ENCODE measurements at regions not wholly inside any gene's neighbourhood (a gene's known extent, or its start where the extent isn't known, plus 50 kb on each side); places are given as distances from the start of the nearest gene placed in this dataset.

GRCh38 chr10:64191286-64191685 is 670.1 kb downstream of the REEP3 start:
- no peak overlapping the region for H3K27ac ChIP-seq (ENCODE audit: extremely low read length, insufficient read depth, low read length)
- ChIA-PET CTCF (ENCODE audit: low intra/inter-chr PET ratio, low total read pairs) (no interaction called here), POLR2A (no interaction called here)
- no peaks in the 10 kb centered on the region for H3K79me2 ChIP-seq (ENCODE audit: insufficient read depth, low read length)
- H3K36me3 ChIP-seq (replicated peaks in 1 of 2; ENCODE audit: control insufficient read depth in 1 of 2, insufficient read depth in 2 of 2, low read length in 2 of 2): no peaks in the 10 kb centered on the region
- no TSS peak for BruUV-seq (replicated peaks)
- H3K9ac ChIP-seq (ENCODE audit: insufficient read depth, low read depth, low read length): no peak overlapping the region
- H3K27me3 ChIP-seq (ENCODE audit: control insufficient read depth in 1 of 2, insufficient read depth in 2 of 2, low read length in 2 of 2): no peaks in the 10 kb centered on the region
- no peak overlapping the region for H2AFZ ChIP-seq (ENCODE audit: low read length)
- ATAC-seq: no peak
- no peaks in the 10 kb centered on the region for H4K20me1 ChIP-seq (ENCODE audit: insufficient read depth, low read length)
- FAIRE-seq: no peak
- H3K4me3 ChIP-seq (replicated peaks in 1 of 3; ENCODE audit: insufficient read depth in 1 of 3, low read depth in 2 of 3, low read length in 3 of 3): no peak overlapping the region
- H3K4me2 ChIP-seq (ENCODE audit: low read depth, low read length): no peak overlapping the region
- in situ Hi-C loops (cut with HindIII; ENCODE audit: extremely low pct_ligation_motif_present, low pct_unique_long_range_greater_than_20kb) (no loop called here), intact Hi-C loops (cut with micrococcal nuclease; ENCODE audit: unreplicated experiment) (no loop called here)
- H3K4me1 ChIP-seq (ENCODE audit: insufficient read depth, low read length): no peaks in the 10 kb centered on the region
- 26% methylated on average over 3 of the region's 3 CpGs for WGBS (ENCODE audit: low lambda C conversion rate)
- no peak for DNase-seq (ENCODE audit: low spot score)
- TF ChIP-seq HHEX (CRISPR knock-in tag; IDR thresholded peaks at IDR 0.05): no peak
- TF ChIP-seq PATZ1 (CRISPR knock-in tag; IDR thresholded peaks at IDR 0.05): no peak
- no peak for TF ChIP-seq KLF9 (CRISPR knock-in tag; IDR thresholded peaks at IDR 0.05; ENCODE audit: low read depth)
- TF ChIP-seq KMT2A (CRISPR knock-in tag; IDR thresholded peaks at IDR 0.05): no peak
- TF ChIP-seq NBN (conservative IDR thresholded peaks at IDR 0.05): no peak
- no peak for TF ChIP-seq PRDM4 (CRISPR knock-in tag; IDR thresholded peaks at IDR 0.05; ENCODE audit: borderline replicate concordance)
- no peak for TF ChIP-seq ZNF580 (CRISPR knock-in tag; IDR thresholded peaks at IDR 0.05; ENCODE audit: borderline replicate concordance, low read depth)
- TF ChIP-seq SCMH1 (CRISPR knock-in tag; IDR thresholded peaks at IDR 0.05; ENCODE audit: borderline replicate concordance): no peak
- TF ChIP-seq ZNF7 (CRISPR knock-in tag; IDR thresholded peaks at IDR 0.05): no peak
- no peak for TF ChIP-seq ZNF513 (CRISPR knock-in tag; conservative IDR thresholded peaks at IDR 0.05)
- TF ChIP-seq PHF21A (CRISPR knock-in tag; IDR thresholded peaks at IDR 0.05): no peak
- no peak for TF ChIP-seq FOXA1 (IDR thresholded peaks at IDR 0.05)
- no peak for TF ChIP-seq FOXA1 (CRISPR knock-in tag; IDR thresholded peaks at IDR 0.05)
- H3K9me3 ChIP-seq (ENCODE audit: low read length): no peaks in the 10 kb centered on the region

Measured in HepG2 (cell line).